Activated T-helper 9 cell treated with anti-CD3 and anti-CD28 coated beads, Interleukin-2, amount 50 U/mL, for 16 hours (primary cell): ENCODE measurements at regions not wholly inside any gene's neighbourhood (a gene's known extent, or its start where the extent isn't known, plus 50 kb on each side); places are given as distances from the start of the nearest gene placed in this dataset.

ENCODE experiments used
- DNase-seq: peaks from one replicate; pipeline ENCODE4 v3.0.0-alpha.2; 2020; ENCODE audit warnings: low read depth

- no peak for DNase-seq
Observed at GRCh38 chr13:73618275-73618865, 515.8 kb downstream of the KLF12 start.

GRCh38 chr13:73616861-73617260 lies 517.3 kb downstream of the KLF12 start:
- DNase-seq = no peak

DNA sequence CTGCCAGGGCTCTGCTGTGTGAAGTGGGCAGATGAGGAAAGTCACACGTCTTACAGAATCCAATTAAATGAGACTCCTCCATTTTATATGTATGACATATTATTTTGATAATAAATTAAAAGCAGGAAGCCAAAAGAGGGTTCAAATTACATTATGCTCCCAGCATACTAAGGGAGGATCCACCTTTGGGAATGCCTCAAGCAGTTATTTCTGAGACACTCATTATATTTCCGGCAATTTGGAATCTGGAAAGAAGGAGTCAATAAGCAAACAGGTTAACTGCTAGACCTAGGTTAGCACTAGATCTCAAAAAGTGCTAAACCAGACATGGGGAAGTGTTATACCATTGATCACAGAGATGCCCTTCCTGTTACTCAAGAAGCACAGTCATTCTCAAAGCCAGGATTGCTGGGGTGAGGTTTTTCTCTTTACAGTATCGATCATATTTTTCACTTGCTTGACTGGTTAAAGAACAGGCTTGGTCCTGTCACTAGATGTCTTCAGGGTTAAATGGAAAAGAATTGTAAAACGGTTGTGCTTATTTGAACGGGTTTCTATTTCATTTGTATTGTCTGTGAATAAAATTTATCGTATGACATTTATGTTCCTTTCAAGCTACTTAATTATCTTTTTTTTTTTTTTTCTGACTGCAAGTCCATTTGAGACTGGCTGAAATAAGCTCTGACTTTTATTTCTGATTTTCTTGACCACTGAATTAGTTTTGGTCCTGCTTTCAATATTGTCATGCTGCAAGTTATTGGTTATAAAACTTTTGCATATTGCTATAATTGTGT lies 523.2 kb downstream of the KLF12 start:
- DNase-seq = no peak

DNA sequence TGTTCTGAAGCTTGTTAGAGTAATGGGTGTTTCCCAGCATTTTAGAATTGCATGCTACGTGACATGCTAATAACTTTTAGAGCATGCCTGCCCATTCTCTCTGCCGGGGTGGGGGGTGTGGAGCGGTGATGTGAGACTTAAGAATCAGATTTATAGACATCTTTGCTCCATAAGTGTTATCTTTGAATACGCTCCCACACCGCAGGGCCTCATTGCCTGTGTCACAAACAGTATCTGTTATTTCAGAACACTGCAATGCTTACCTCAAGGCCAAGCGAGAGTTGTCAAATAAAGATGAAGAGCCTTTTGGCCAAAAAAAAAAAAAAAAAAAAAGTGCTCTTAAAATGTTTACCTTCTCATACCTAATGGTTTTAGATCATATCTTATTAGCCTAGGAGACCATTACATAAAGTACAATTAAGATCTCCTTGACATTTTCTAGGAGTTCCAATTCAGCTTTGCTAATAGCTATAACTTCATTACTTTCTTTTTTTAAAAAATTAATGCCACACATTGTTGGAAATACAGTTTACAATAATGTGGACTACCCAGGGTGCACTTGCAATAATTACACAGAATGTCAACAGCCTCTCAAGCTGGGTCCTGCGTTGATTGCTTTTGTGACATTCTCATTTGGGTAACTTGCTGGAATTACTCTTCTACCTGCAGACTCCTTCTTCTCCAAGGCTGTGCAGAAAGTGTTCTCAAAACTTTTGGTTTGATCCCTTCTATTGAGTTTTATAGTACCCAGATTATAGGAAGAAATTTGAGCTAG lies 525.3 kb downstream of the KLF12 start:
- no peak for DNase-seq

DNA sequence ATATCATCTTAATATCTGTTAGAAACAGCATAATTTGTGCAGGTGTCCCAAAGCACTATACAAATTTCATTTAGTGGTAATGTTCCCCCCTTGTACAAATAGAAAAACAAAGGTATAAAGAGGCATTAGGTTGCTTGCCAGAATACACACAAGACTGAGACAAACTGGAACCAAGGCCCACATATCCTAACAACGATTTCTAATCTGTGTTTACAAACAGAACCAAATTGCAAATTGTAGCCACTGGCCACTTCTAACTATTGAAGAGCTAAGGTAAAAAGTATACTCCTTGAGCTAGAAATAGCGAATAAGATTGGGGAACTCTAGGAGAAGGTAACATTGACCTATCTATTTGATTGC lies 526.1 kb downstream of the KLF12 start:
- DNase-seq = no peak

DNA sequence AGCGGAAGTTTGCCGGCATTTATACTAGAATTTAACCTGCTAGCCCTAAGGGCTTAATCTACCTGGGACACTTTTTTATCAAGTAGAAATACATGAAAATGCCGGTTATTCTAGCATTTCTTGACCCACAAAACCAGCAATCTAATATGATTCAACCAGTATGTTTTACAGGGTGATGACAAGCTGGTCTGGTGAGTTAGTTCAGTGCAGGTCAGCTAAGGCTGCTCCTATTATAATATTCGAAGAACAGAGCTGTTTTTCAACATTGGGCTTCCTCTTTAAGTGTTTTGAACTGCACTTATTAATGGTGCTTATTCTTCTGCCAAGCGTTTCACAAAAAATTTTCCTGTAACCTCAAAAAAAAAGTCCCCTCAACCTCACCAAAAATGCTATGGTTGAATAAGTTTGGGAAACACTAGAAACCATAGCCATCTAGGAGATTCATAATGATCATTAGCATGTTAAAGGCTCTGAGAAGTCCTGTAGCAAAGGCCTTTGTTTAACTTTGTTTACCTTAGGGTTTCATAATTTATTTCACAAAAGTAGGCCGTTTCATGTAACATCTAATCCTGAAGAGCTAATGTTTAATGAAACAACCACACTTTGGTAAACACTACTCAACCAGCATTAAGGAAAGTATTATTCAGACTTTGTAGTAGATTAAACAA lies 526.6 kb downstream of the KLF12 start:
- no peak for DNase-seq

GRCh38 chr13:73603646-73604045 lies 530.6 kb downstream of the KLF12 start:
- no peak for DNase-seq

DNA sequence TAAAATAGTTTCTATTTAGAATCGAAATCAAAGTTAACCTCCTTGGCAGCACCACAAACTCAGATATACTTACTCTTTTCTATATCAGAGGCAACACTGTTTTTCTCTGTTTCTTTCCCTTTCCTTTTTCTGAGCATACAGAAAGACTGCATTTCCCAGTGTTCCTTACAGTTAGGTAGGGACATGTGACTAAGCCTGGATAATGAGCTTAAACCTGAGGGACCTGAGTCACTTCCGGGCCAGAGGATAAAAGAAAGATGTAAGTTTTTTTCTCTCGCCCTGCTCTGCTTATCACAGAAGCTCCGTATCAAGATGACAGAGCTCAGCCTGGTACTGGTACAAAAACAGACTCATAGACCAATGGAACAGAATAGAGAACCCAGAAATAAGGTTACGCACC lies 531.9 kb downstream of the KLF12 start:
- DNase-seq = no peak

GRCh38 chr13:73601708-73602107 lies 532.5 kb downstream of the KLF12 start:
- DNase-seq = no peak

GRCh38 chr13:73599232-73600128 lies 534.7 kb downstream of the KLF12 start:
- DNase-seq = no peak

- DNase-seq = no peak
Observed at GRCh38 chr13:73598020-73598712, 536.0 kb downstream of the KLF12 start.

GRCh38 chr13:73596382-73596781 lies 537.6 kb downstream of the KLF5 start:
- DNase-seq = no peak

DNA sequence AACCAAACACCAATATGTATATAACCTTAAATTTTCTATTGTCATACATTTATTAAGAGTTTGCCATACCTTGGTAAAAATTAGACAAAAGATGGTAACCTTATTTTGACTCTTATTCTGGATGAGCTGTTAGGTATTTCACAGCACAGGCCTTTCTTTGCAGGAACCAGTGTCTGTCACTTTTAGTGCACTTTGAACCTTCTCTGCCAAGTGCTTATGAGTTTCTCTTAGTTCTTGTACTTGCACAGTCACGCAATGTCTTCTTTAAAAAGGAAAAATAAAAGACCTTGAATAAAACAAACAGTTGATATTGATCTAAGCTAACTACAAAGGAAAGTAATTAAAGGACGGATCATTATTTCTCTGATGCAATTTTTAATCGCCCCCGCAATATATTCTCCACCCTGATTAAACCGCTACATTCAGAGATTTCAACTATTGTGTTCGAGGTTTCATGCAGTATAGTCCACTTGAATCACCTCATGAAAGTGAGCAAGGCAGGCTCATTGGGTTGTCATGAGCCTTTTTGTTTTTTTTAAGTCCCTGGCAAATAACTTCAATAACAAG lies 534.5 kb downstream of the KLF5 start:
- DNase-seq = no peak

DNA sequence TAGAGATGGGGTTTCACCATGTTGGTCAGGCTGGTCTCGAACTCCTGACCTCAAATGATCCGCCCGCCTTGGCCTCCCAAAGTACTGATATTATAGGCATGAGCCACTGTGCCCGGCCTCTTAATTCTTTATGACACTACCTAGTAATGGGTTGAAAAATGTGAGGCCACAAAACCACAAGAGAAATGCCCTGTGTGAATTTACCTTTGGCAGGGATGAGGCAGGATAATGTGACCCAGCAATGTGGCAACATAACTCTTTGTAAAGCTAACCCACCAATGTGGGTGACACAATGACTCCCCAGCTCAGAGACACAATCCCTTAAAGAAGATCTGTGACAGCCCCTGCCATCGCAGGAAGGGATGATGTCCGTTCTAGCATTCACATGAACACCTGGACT lies 533.1 kb downstream of the KLF5 start:
- no peak for DNase-seq

- no peak for DNase-seq
Observed at GRCh38 chr13:73590795-73591194, 532.0 kb downstream of the KLF5 start.

DNA sequence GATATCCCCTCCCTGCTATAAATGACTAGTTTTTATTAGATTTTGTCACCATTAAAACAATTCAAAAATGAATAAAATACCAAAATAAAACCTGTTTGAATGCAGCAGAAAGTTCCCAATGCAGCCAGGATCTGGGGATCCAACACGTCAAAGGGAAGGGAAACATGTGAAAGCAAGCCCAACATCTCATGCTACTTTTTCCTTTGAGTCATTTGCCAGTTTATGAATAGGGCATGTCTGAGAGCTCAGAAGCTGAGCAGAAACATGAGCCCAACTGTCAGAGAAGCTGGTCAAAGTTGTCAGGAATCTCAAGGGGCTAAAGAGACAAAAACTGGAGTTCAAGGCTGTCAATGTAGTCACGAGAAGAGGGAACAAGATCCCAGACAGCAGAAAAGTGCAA lies 526.4 kb downstream of the KLF5 start:
- DNase-seq = no peak

DNA sequence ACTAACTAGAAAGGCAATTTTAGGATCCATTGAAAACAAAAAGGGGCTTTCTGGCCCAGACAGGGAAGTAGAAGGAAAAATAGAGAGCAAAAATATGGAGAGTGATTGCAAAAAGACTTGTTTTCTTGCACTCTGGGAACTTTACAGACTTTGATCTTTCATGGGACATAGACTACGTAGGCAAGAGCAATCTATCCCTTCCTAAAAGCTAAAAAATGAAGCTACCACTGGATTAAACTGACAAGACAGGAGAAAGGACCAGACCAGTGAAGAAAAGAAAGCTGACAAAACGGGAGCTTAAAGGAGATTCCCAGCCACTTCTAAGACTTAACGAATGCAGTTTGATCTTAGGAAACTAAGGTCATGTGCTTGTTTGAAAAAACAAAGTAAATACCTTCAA lies 524.5 kb downstream of the KLF5 start:
- DNase-seq = no peak

DNA sequence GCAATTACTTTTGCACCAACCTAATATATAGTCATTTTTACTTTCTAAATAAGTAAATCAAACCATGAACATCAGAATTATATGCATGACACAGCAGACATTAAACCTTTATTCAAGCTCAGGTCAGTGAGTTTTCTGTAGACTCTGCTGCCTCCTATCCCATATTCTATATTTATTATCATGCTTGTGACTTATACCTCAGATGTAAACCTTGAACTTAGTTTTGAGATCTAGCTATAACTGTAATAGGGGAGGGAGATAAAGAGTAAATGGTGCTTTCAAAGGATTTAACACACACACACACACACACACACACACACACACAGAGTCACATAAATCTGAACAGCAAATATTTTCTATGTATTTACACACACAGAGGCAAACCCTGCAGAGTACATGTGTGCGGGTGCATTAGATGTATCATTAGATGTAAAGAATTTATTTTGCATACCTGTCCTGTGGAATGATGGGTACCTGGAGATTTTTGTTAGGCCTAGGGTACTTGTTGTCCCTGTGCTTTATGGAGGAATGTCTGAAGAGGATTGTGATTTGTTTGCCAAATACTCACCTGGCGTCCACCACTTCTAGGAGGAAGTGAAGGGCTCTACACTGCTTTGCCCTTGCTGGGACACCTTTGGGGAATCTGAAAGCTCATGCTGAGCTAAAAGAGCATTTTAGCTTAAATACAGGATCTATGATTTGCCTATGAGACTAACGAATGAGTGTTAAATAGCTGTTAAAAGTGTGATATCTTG lies 521.9 kb downstream of the KLF5 start:
- DNase-seq = no peak

- DNase-seq = no peak
Observed at GRCh38 chr13:73579574-73580274, 520.9 kb downstream of the KLF5 start.
